H9 (cell line): ENCODE measurements at regions not wholly inside any gene's neighbourhood (a gene's known extent, or its start where the extent isn't known, plus 50 kb on each side); places are given as distances from the start of the nearest gene placed in this dataset.

ENCODE experiments used
- DNase-seq: peaks from one replicate; pipeline ENCODE4 v3.0.0-alpha.2; 2017
- H2AFZ ChIP-seq: one replicate; pipeline ENCODE4 v1.6.1; 2013; ENCODE audit warnings: mild to moderate bottlenecking, low read length, control low read depth, moderate library complexity
- H2AK5ac ChIP-seq: 2 replicates; pipeline ENCODE4 v1.6.1; 2013; ENCODE audit warnings: low read length, control low read depth, mixed read lengths; ENCODE audit not compliant: insufficient read length
- H2BK120ac ChIP-seq: one replicate; pipeline ENCODE4 v1.6.1; 2013; ENCODE audit warnings: low read depth, mild to moderate bottlenecking, low read length, control low read depth, inconsistent platforms; ENCODE audit not compliant: poor library complexity, severe bottlenecking
- H2BK12ac ChIP-seq: 2 replicates; pipeline ENCODE4 v1.6.1; 2013; ENCODE audit warnings: low read length, control low read depth, mixed read lengths, low read depth; ENCODE audit not compliant: insufficient read length
- H2BK15ac ChIP-seq: 2 replicates; pipeline ENCODE4 v1.6.1; 2013; ENCODE audit warnings: low read depth, low read length, control low read depth
- H2BK20ac ChIP-seq: one replicate; pipeline ENCODE4 v1.6.1; 2013; ENCODE audit warnings: low read depth, mild to moderate bottlenecking, low read length, control low read depth, inconsistent platforms; ENCODE audit not compliant: poor library complexity, severe bottlenecking
- H2BK5ac ChIP-seq: 2 replicates; pipeline ENCODE4 v1.6.1; 2013; ENCODE audit warnings: low read length, control low read depth, mixed read lengths; ENCODE audit not compliant: insufficient read length
- H3K14ac ChIP-seq: 2 replicates; pipeline ENCODE4 v1.6.1; 2013; ENCODE audit warnings: low read length, control low read depth; ENCODE audit not compliant: insufficient read depth
- H3K18ac ChIP-seq: 2 replicates; pipeline ENCODE4 v1.6.1; 2013; ENCODE audit warnings: low read depth, mild to moderate bottlenecking, mixed read lengths, low read length, control low read depth; ENCODE audit not compliant: insufficient read length
- H3K23ac ChIP-seq: 2 replicates; pipeline ENCODE4 v1.6.1; 2013; ENCODE audit warnings: low read length, control low read depth, mixed read lengths, low read depth; ENCODE audit not compliant: insufficient read length
- H3K23me2 ChIP-seq: 2 replicates; pipeline ENCODE4 v1.6.1; 2013; ENCODE audit warnings: low read depth, mild to moderate bottlenecking, mixed read lengths, low read length, control low read depth; ENCODE audit not compliant: insufficient read length, poor library complexity, severe bottlenecking
- H3K27ac ChIP-seq: 2 replicates; pipeline ENCODE4 v1.5.1; 2013; ENCODE audit warnings: low read length, control low read depth, mixed read lengths, low read depth; ENCODE audit not compliant: insufficient read length
- H3K27me3 ChIP-seq: 2 replicates; pipeline ENCODE4 v1.6.1; 2013; ENCODE audit warnings: low read length, control low read depth, inconsistent platforms; ENCODE audit not compliant: insufficient read depth
- H3K4ac ChIP-seq: 2 replicates; pipeline ENCODE4 v1.6.1; 2013; ENCODE audit warnings: low read depth, mild to moderate bottlenecking, control low read depth, inconsistent platforms, low read length, moderate library complexity
- H3K4me1 ChIP-seq: 2 replicates; pipeline ENCODE4 v1.6.1; 2013; ENCODE audit warnings: low read length, control low read depth, inconsistent platforms; ENCODE audit not compliant: insufficient read depth
- H3K4me2 ChIP-seq: 2 replicates; pipeline ENCODE4 v1.6.1; 2013; ENCODE audit warnings: low read length, control low read depth, mixed read lengths; ENCODE audit not compliant: insufficient read length, insufficient read depth
- H3K56ac ChIP-seq: 2 replicates; pipeline ENCODE4 v1.6.1; 2013; ENCODE audit warnings: low read depth, mild to moderate bottlenecking, mixed read lengths, low read length, control low read depth; ENCODE audit not compliant: insufficient read length
- H3K79me1 ChIP-seq: 2 replicates; pipeline ENCODE4 v1.6.1; 2013; ENCODE audit warnings: low read depth, mild to moderate bottlenecking, moderate library complexity, low read length, control low read depth, inconsistent platforms; ENCODE audit not compliant: insufficient read depth, poor library complexity, severe bottlenecking
- H3K79me2 ChIP-seq: 2 replicates; pipeline ENCODE4 v1.6.1; 2013; ENCODE audit warnings: low read length, control low read depth, inconsistent platforms; ENCODE audit not compliant: insufficient read depth
- H3K9ac ChIP-seq: 2 replicates; pipeline ENCODE4 v1.6.1; 2013; ENCODE audit warnings: low read length, control low read depth, mixed read lengths; ENCODE audit not compliant: insufficient read length; ENCODE audit errors: extremely low read depth
- H3K9me3 ChIP-seq: one replicate; pipeline ENCODE4 v1.6.1; 2013; ENCODE audit warnings: low read depth, low read length, inconsistent platforms; ENCODE audit not compliant: control insufficient read depth
- H3T11ph ChIP-seq: one replicate; pipeline ENCODE4 v1.6.1; 2013; ENCODE audit warnings: mild to moderate bottlenecking, low read length, control low read depth, inconsistent platforms
- H4K20me1 ChIP-seq: one replicate; pipeline ENCODE4 v1.6.1; 2013; ENCODE audit not compliant: control insufficient read depth, insufficient read length, insufficient read depth
- H4K5ac ChIP-seq: 2 replicates; pipeline ENCODE4 v1.6.1; 2013; ENCODE audit warnings: low read depth, mild to moderate bottlenecking, mixed read lengths, low read length, control low read depth; ENCODE audit not compliant: insufficient read length
- H4K8ac ChIP-seq: replicated peaks from 2 replicates; pipeline ENCODE4 v1.6.1; 2013; ENCODE audit warnings: low read length, control low read depth, mixed read lengths, low read depth; ENCODE audit not compliant: insufficient read length
- H4K91ac ChIP-seq: 2 replicates; pipeline ENCODE4 v1.6.1; 2013; ENCODE audit warnings: low read depth, mild to moderate bottlenecking, moderate library complexity, mixed read lengths, low read length, control low read depth; ENCODE audit not compliant: insufficient read length
- H3K27ac Mint-ChIP-seq, 3 experiments: 2 replicates in 2 of 3; 3 replicates in 1 of 3; pipeline ENCODE4 v1.8.0; 2020 to 2021; ENCODE audit warnings: mixed read lengths in 3 of 3, mild to moderate bottlenecking in 1 of 3, moderate library complexity in 1 of 3
- H3K27me3 Mint-ChIP-seq: 2 replicates; pipeline ENCODE4 v1.8.0; 2021; ENCODE audit warnings: low read depth, mild to moderate bottlenecking, moderate library complexity, mixed read lengths
- H3K36me3 Mint-ChIP-seq, 3 experiments: 2 replicates in 2 of 3; 3 replicates in 1 of 3; pipeline ENCODE4 v1.8.0; 2020 to 2021; ENCODE audit warnings: low read depth in 3 of 3, mixed read lengths in 3 of 3; ENCODE audit not compliant: insufficient read depth in 1 of 3
- H3K4me1 Mint-ChIP-seq, 2 experiments: 2 replicates each; pipeline ENCODE4 v1.8.0; 2020; ENCODE audit warnings: mixed read lengths in 2 of 2
- H3K4me3 Mint-ChIP-seq, 2 experiments: 2 replicates in 1 of 2; 3 replicates in 1 of 2; pipeline ENCODE4 v1.8.0; 2020 to 2021; ENCODE audit warnings: mild to moderate bottlenecking in 2 of 2, mixed read lengths in 2 of 2, moderate library complexity in 1 of 2
- H3K9me3 Mint-ChIP-seq, 2 experiments: 2 replicates in 1 of 2; 3 replicates in 1 of 2; pipeline ENCODE4 v1.8.0; 2020; ENCODE audit warnings: mild to moderate bottlenecking in 2 of 2, mixed read lengths in 2 of 2, moderate library complexity in 1 of 2
- CTCF ChIP-seq: fragments of 200-600 bp; sonication (generic); conservative IDR thresholded peaks from 3 replicates; pipeline ENCODE4 v1.8.0; 2021; ENCODE audit warnings: antibody characterized with exemption, mild to moderate bottlenecking

GRCh38 chrX:27924718-27925117, 56.5 kb downstream of the DCAF8L1 start:
- Histone ChIP-seq H2BK12ac (no peak overlapping the region), H3K4me2 (no peak overlapping the region), H3K79me1 (no peaks in the 10 kb centered on the region), H3K18ac (no peak overlapping the region), H4K91ac (no peak overlapping the region), H3K27ac (no peak overlapping the region), H3K79me2 (no peaks in the 10 kb centered on the region), H3K4ac (no peak overlapping the region), H2BK120ac (no peak overlapping the region), H4K20me1 (no peaks in the 10 kb centered on the region), H3T11ph (no peak overlapping the region), H2BK5ac (no peak overlapping the region), H4K8ac (no peak overlapping the region), H3K14ac (no peak overlapping the region), H3K56ac (no peak overlapping the region), H3K9me3 (peaks cover 12% of the 10 kb centered on the region), H3K23me2 (no peaks in the 10 kb centered on the region), H3K27me3 (no peaks in the 10 kb centered on the region), H4K5ac (no peak overlapping the region), H3K4me1 (no peaks in the 10 kb centered on the region), H2AK5ac (no peak overlapping the region), H2BK20ac (no peak overlapping the region), H3K9ac (no peak overlapping the region), H2AFZ (no peak overlapping the region), H3K23ac (no peak overlapping the region), H2BK15ac (no peak overlapping the region)
- Mint-ChIP-seq H3K9me3 (peaks cover 50 to 52% of the 10 kb centered on the region in 2 experiments), H3K4me1 (no peaks in the 10 kb centered on the region), H3K36me3 (no peaks in the 10 kb centered on the region; a peak in 1 of 7 replicates), H3K4me3 (no peak overlapping the region), H3K27me3 (no peaks in the 10 kb centered on the region; the same call in 1 of the 2 replicates), H3K27ac (no peak overlapping the region)
- no peak for TF ChIP-seq CTCF
- no peak for DNase-seq
